CD8-positive, alpha-beta memory T cell (primary cell): ENCODE measurements at regions not wholly inside any gene's neighbourhood (a gene's known extent, or its start where the extent isn't known, plus 50 kb on each side); places are given as distances from the start of the nearest gene placed in this dataset.

Source experiments
- CTCF ChIA-PET: fragments of 350-600 bp; sonication (Branson Sonifier 250); formaldehyde crosslinking; loops from one replicate; lab custom pipeline; 2021; ENCODE audit warnings: antibody characterized with exemption; lab: Charles Lee
- POLR2A ChIA-PET: fragments of 350-600 bp; sonication (Branson Sonifier 250); formaldehyde crosslinking; loops from one replicate; lab custom pipeline; 2021; ENCODE audit warnings: antibody characterized with exemption; lab: Charles Lee
- DNase-seq, 5 donors: peaks; one replicate each; pipeline versions ENCODE4 v3.0.0 to v3.0.0-alpha.2; 2020 to 2022; ENCODE audit warnings: mixed read lengths in 1 of 5
- H3K27ac ChIP-seq: one replicate; pipeline ENCODE4 v1.7.0; 2013; ENCODE audit warnings: low read depth, mild to moderate bottlenecking, low read length, moderate library complexity
- H3K27me3 ChIP-seq: 2 replicates; pipeline ENCODE4 v1.7.0; 2013; ENCODE audit warnings: low read length, mild to moderate bottlenecking; ENCODE audit not compliant: insufficient read depth, poor library complexity, severe bottlenecking
- H3K36me3 ChIP-seq: 2 replicates; pipeline ENCODE4 v1.7.0; 2013; ENCODE audit warnings: mild to moderate bottlenecking, low read length, moderate library complexity; ENCODE audit not compliant: insufficient read depth
- H3K4me1 ChIP-seq: 2 replicates; pipeline ENCODE4 v1.7.0; 2013; ENCODE audit warnings: mild to moderate bottlenecking, low read length, moderate library complexity; ENCODE audit not compliant: insufficient read depth
- H3K4me3 ChIP-seq: 2 replicates; pipeline ENCODE4 v1.7.0; 2013; ENCODE audit warnings: mild to moderate bottlenecking, low read length
- H3K9me3 ChIP-seq: 2 replicates; pipeline ENCODE4 v1.7.0; 2013; ENCODE audit warnings: mild to moderate bottlenecking, low read length
- H3K27ac Mint-ChIP-seq, 8 donors: one replicate each; pipeline ENCODE4 v1.8.0; 2020 to 2021; ENCODE audit warnings: mixed read lengths in 8 of 8, mild to moderate bottlenecking in 6 of 8, inconsistent platforms in 3 of 8, moderate library complexity in 3 of 8
- H3K27me3 Mint-ChIP-seq, 2 donors: one replicate each; pipeline ENCODE4 v1.8.0; 2020 to 2021; ENCODE audit warnings: mixed read lengths in 2 of 2, mild to moderate bottlenecking in 1 of 2, moderate library complexity in 1 of 2
- H3K36me3 Mint-ChIP-seq, 3 donors: one replicate each; pipeline ENCODE4 v1.8.0; 2020 to 2021; ENCODE audit warnings: mixed read lengths in 3 of 3, inconsistent platforms in 1 of 3, mild to moderate bottlenecking in 1 of 3
- H3K4me1 Mint-ChIP-seq, 3 donors: one replicate each; pipeline ENCODE4 v1.8.0; 2020 to 2021; ENCODE audit warnings: mixed read lengths in 3 of 3, inconsistent platforms in 1 of 3, mild to moderate bottlenecking in 1 of 3
- H3K4me3 Mint-ChIP-seq, 7 donors: one replicate each; pipeline ENCODE4 v1.8.0; 2020 to 2021; ENCODE audit warnings: mixed read lengths in 7 of 7, mild to moderate bottlenecking in 6 of 7, moderate library complexity in 4 of 7, inconsistent platforms in 2 of 7
- H3K9me3 Mint-ChIP-seq, 5 donors: one replicate each; pipeline ENCODE4 v1.8.0; 2020 to 2022; ENCODE audit warnings: mixed read lengths in 5 of 5, mild to moderate bottlenecking in 3 of 5, moderate library complexity in 2 of 5, inconsistent platforms in 1 of 5

- Mint-ChIP-seq H3K9me3 (peaks cover 9 to 43% (median 10%) of the 10 kb centered on the region in 5 donors), H3K27ac (no peak overlapping the region), H3K36me3 (no peaks in the 10 kb centered on the region), H3K27me3 (no peaks in the 10 kb centered on the region), H3K4me3 (no peak overlapping the region), H3K4me1 (no peaks in the 10 kb centered on the region)
- ChIA-PET POLR2A (no interaction called here), CTCF (no interaction called here)
- H3K4me3 ChIP-seq, result no peak overlapping the region
- no peaks in the 10 kb centered on the region for H3K9me3 ChIP-seq
- no peaks in the 10 kb centered on the region for H3K27me3 ChIP-seq
- no peaks in the 10 kb centered on the region for H3K4me1 ChIP-seq
- no peak for DNase-seq
- no peak overlapping the region for H3K27ac ChIP-seq
- no peaks in the 10 kb centered on the region for H3K36me3 ChIP-seq
Observed at GRCh38 chr3:162072656-162073164, 576.1 kb downstream of the OTOL1 start.

GRCh38 chr3:162073422-162073975, 576.9 kb downstream of the OTOL1 start:
- H3K4me3 Mint-ChIP-seq, result no peak overlapping the region

GRCh38 chr3:162077108-162077507, 580.5 kb downstream of the OTOL1 start:
- Mint-ChIP-seq H3K9me3 (peaks cover 2 to 36% (median 12%) of the 10 kb centered on the region in 5 donors), H3K27ac (no peak overlapping the region), H3K27me3 (no peaks in the 10 kb centered on the region), H3K36me3 (no peaks in the 10 kb centered on the region), H3K4me3 (no peak overlapping the region), H3K4me1 (no peaks in the 10 kb centered on the region)
- Histone ChIP-seq H3K27me3 (no peaks in the 10 kb centered on the region), H3K27ac (no peak overlapping the region), H3K9me3 (no peaks in the 10 kb centered on the region), H3K36me3 (no peaks in the 10 kb centered on the region), H3K4me3 (no peak overlapping the region), H3K4me1 (no peaks in the 10 kb centered on the region)
- CTCF ChIA-PET, result no interaction called here
- POLR2A ChIA-PET, result no interaction called here
- no peak for DNase-seq

More at GRCh38 chr3:162073422-162073975, 576.9 kb downstream of the OTOL1 start:
- Histone ChIP-seq H3K9me3 (no peaks in the 10 kb centered on the region), H3K27me3 (no peaks in the 10 kb centered on the region), H3K36me3 (no peaks in the 10 kb centered on the region), H3K27ac (no peak overlapping the region), H3K4me3 (no peak overlapping the region), H3K4me1 (no peaks in the 10 kb centered on the region)
- no peak overlapping the region for H3K27ac Mint-ChIP-seq
- no peaks in the 10 kb centered on the region for H3K36me3 Mint-ChIP-seq
- no peaks in the 10 kb centered on the region for H3K4me1 Mint-ChIP-seq
- H3K9me3 Mint-ChIP-seq, result peaks cover 7 to 43% (median 10%) of the 10 kb centered on the region in 5 donors
- ChIA-PET POLR2A (no interaction called here), CTCF (no interaction called here)
- no peaks in the 10 kb centered on the region for H3K27me3 Mint-ChIP-seq
- no peak for DNase-seq

GRCh38 chr3:162082516-162082915, 585.9 kb downstream of the OTOL1 start:
- no peaks in the 10 kb centered on the region for H3K36me3 Mint-ChIP-seq
- ChIA-PET CTCF (no interaction called here), POLR2A (no interaction called here)
- no peak overlapping the region for H3K27ac Mint-ChIP-seq
- H3K4me1 ChIP-seq, result no peaks in the 10 kb centered on the region
- no peak for DNase-seq
- H3K4me3 Mint-ChIP-seq, result no peak overlapping the region
- no peaks in the 10 kb centered on the region for H3K27me3 Mint-ChIP-seq
- H3K4me1 Mint-ChIP-seq, result no peaks in the 10 kb centered on the region
- H3K27ac ChIP-seq, result no peak overlapping the region
- H3K9me3 ChIP-seq, result no peaks in the 10 kb centered on the region
- H3K36me3 ChIP-seq, result no peaks in the 10 kb centered on the region
- H3K9me3 Mint-ChIP-seq, result peaks cover 2 to 16% (median 3%) of the 10 kb centered on the region in 5 donors
- no peaks in the 10 kb centered on the region for H3K27me3 ChIP-seq
- H3K4me3 ChIP-seq, result no peak overlapping the region

- Histone ChIP-seq H3K36me3 (no peaks in the 10 kb centered on the region), H3K4me1 (no peaks in the 10 kb centered on the region), H3K27ac (no peak overlapping the region), H3K9me3 (no peaks in the 10 kb centered on the region), H3K4me3 (no peak overlapping the region), H3K27me3 (no peaks in the 10 kb centered on the region)
- ChIA-PET POLR2A (no interaction called here), CTCF (no interaction called here)
- H3K36me3 Mint-ChIP-seq, result no peaks in the 10 kb centered on the region
- no peaks in the 10 kb centered on the region for H3K4me1 Mint-ChIP-seq
- no peaks in the 10 kb centered on the region for H3K27me3 Mint-ChIP-seq
- peaks cover 8 to 21% (median 11%) of the 10 kb centered on the region in 5 donors for H3K9me3 Mint-ChIP-seq
- H3K4me3 Mint-ChIP-seq, result no peak overlapping the region
- H3K27ac Mint-ChIP-seq, result no peak overlapping the region
- no peak for DNase-seq
Observed at GRCh38 chr3:162087361-162087760, 590.8 kb downstream of the OTOL1 start.

- no peaks in the 10 kb centered on the region for H3K36me3 Mint-ChIP-seq
- Histone ChIP-seq H3K27me3 (no peaks in the 10 kb centered on the region), H3K27ac (no peak overlapping the region), H3K36me3 (no peaks in the 10 kb centered on the region), H3K9me3 (no peaks in the 10 kb centered on the region), H3K4me1 (no peaks in the 10 kb centered on the region), H3K4me3 (no peak overlapping the region)
- no peaks in the 10 kb centered on the region for H3K27me3 Mint-ChIP-seq
- H3K4me3 Mint-ChIP-seq, result no peak overlapping the region
- no peak for DNase-seq
- CTCF ChIA-PET, result no interaction called here
- H3K4me1 Mint-ChIP-seq, result no peaks in the 10 kb centered on the region
- H3K9me3 Mint-ChIP-seq, result peaks cover 8 to 36% (median 15%) of the 10 kb centered on the region in 5 donors
- no peak overlapping the region for H3K27ac Mint-ChIP-seq
- POLR2A ChIA-PET, result no interaction called here
Observed at GRCh38 chr3:162092751-162093150, 596.1 kb downstream of the OTOL1 start.

GRCh38 chr3:162094301-162094700, 597.7 kb downstream of the OTOL1 start:
- ChIA-PET CTCF (no interaction called here), POLR2A (no interaction called here)
- Histone ChIP-seq H3K27ac (no peak overlapping the region), H3K4me3 (no peak overlapping the region), H3K27me3 (no peaks in the 10 kb centered on the region), H3K4me1 (no peaks in the 10 kb centered on the region), H3K9me3 (no peaks in the 10 kb centered on the region), H3K36me3 (no peaks in the 10 kb centered on the region)
- Mint-ChIP-seq H3K36me3 (no peaks in the 10 kb centered on the region), H3K4me3 (no peak overlapping the region), H3K27ac (peak overlapping the region in 1 of 8 donors; percentile 23), H3K27me3 (no peaks in the 10 kb centered on the region), H3K4me1 (no peaks in the 10 kb centered on the region), H3K9me3 (peaks cover 5 to 37% (median 13%) of the 10 kb centered on the region in 5 donors)
- DNase-seq, result no peak

- no peak overlapping the region for H3K4me3 Mint-ChIP-seq
- CTCF ChIA-PET, result no interaction called here
- POLR2A ChIA-PET, result no interaction called here
- no peak overlapping the region for H3K27ac ChIP-seq
- no peaks in the 10 kb centered on the region for H3K4me1 Mint-ChIP-seq
- H3K36me3 ChIP-seq, result no peaks in the 10 kb centered on the region
- H3K9me3 ChIP-seq, result no peaks in the 10 kb centered on the region
- H3K4me3 ChIP-seq, result no peak overlapping the region
- DNase-seq, result no peak
- no peak overlapping the region for H3K27ac Mint-ChIP-seq
- H3K27me3 Mint-ChIP-seq, result no peaks in the 10 kb centered on the region
- H3K27me3 ChIP-seq, result no peaks in the 10 kb centered on the region
- no peaks in the 10 kb centered on the region for H3K36me3 Mint-ChIP-seq
- peaks cover 3 to 37% (median 14%) of the 10 kb centered on the region in 5 donors for H3K9me3 Mint-ChIP-seq
- H3K4me1 ChIP-seq, result no peaks in the 10 kb centered on the region
Observed at GRCh38 chr3:162096874-162097273, 600.3 kb downstream of the OTOL1 start.
